ENCODE measurements at regions not wholly inside any gene's neighbourhood (a gene's known extent, or its start where the extent isn't known, plus 50 kb on each side); places are given as distances from the start of the nearest gene placed in this dataset.

DNA sequence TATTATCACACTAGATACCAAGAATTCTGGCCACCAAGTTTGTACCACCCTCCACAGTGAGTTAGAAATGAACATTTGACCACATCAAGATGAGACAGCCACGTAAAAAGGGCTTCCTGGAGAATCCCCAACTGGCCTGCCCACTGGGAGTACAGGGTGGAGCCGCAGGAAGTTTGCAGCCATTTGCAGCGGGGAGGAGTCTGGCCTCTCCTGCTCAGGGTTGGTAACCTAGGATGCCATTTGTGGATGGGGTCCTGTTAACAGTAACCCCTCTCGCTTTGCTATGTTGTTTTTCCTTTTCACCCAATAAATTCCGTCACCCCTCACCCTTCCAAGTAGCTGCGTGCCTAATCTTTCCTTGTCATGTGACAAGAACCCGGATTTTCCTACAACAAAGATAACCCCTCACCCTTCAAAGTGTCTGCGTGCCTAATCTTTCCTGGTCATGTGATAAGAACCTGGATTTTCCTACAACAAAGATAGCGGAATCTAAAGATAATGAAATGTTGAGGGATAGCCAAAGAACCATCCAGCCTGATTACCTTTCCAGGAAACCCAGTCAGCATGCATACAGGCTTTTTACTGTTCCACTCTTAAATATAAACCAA is 245.4 kb downstream of the NAF1 start:
- no peak for DNase-seq (ENCODE audit: extremely low spot score)
- POLR2A ChIA-PET, result no interaction called here
- no peak for TF ChIP-seq SP1 (IDR thresholded peaks at IDR 0.05)
- CTCF ChIA-PET, result no interaction called here

DNA sequence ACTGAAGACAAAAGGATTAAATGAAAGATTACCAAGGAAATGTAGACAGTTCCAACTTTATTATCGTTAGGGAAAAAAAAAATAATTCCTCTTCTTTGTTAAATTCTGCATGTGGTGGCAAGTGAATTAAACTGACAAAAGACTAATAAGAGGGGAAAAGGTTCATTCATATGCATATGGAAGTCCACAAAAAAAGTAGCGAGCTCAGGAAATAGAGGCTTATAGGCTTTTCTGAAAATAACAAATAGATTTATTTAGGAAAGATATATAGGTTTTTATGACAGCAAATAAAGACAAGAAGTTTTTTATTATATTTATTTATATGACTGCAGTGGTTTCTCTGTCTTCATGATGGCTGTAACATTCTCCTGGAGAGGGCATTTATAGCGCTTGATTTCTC is 246.0 kb downstream of the NAF1 start:
- DNase-seq (ENCODE audit: extremely low spot score), result no peak
- POLR2A ChIA-PET, result no interaction called here
- CTCF ChIA-PET, result no interaction called here
- TF ChIP-seq CTBP1 (IDR thresholded peaks at IDR 0.05; ENCODE audit: borderline replicate concordance), result no peak
- no peak for TF ChIP-seq FOXK2 (IDR thresholded peaks at IDR 0.05)
- TF ChIP-seq SP1 (IDR thresholded peaks at IDR 0.05), result no peak
- TF ChIP-seq LEF1 (IDR thresholded peaks at IDR 0.05; ENCODE audit: borderline replicate concordance), result no peak
- no peak for TF ChIP-seq SUZ12 (IDR thresholded peaks at IDR 0.05)

DNA sequence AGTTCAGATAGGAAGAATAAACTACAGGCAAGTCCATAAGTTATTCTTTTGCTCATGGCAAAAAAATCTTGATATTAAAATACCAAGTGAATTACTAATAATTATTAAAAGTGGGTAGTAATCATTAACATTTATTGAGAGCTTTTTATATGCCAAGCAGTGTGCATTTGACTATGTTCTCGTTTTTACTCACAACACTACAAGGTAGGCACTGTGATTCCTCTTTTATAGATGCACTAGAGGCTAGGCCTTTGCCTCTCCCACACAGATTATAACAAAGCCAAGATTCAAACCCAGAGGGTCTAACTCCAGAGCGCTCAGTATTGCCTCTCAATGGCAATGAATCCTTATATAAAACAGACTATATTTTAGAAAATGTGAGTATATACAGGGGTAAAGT is 254.2 kb downstream of the NAF1 start:
- no peak for DNase-seq (ENCODE audit: extremely low spot score)
- ChIA-PET CTCF (no interaction called here), POLR2A (no interaction called here)
- TF ChIP-seq FOXK2 (IDR thresholded peaks at IDR 0.05) (no peak), BHLHE40 (IDR thresholded peaks at IDR 0.05; ENCODE audit: borderline replicate concordance) (no peak), SP1 (IDR thresholded peaks at IDR 0.05) (no peak), L3MBTL2 (conservative IDR thresholded peaks at IDR 0.05) (no peak), TARDBP (IDR thresholded peaks at IDR 0.05) (no peak), CTBP1 (IDR thresholded peaks at IDR 0.05; ENCODE audit: borderline replicate concordance) (no peak), HDGF (IDR thresholded peaks at IDR 0.05; ENCODE audit: borderline replicate concordance) (no peak), ELF4 (IDR thresholded peaks at IDR 0.05) (no peak), NFRKB (IDR thresholded peaks at IDR 0.05) (no peak), ARNT (IDR thresholded peaks at IDR 0.05) (no peak), FOXA1 (IDR thresholded peaks at IDR 0.05) (no peak), SUZ12 (IDR thresholded peaks at IDR 0.05) (no peak)
- TF ChIP-seq, protein P1, sequence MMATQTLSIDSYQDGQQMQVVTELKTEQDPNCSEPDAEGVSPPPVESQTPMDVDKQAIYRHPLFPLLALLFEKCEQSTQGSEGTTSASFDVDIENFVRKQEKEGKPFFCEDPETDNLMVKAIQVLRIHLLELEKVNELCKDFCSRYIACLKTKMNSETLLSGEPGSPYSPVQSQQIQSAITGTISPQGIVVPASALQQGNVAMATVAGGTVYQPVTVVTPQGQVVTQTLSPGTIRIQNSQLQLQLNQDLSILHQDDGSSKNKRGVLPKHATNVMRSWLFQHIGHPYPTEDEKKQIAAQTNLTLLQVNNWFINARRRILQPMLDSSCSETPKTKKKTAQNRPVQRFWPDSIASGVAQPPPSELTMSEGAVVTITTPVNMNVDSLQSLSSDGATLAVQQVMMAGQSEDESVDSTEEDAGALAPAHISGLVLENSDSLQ (IDR thresholded peaks at IDR 0.05), result no peak

DNA sequence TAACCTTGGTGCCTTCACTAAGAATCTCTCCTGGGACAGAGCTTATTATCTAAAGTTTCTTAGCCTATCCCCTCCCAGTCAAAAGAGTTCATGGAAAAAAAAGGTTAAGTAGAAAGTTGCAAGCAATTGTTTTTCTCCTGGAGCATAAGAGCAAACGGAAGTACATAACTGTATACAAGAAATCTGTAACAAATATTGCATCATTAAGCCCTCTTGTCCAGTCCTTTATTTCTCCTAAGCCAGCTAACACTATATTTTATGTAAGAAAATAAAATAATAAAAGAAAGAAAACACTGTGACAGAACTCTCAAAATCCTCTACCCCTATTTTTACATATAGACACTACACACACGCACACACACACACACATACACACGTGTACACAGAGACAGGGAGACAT is 255.3 kb downstream of the NAF1 start:
- POLR2A ChIA-PET, result no interaction called here
- no peak for DNase-seq (ENCODE audit: extremely low spot score)
- no peak for TF ChIP-seq ARNT (IDR thresholded peaks at IDR 0.05)
- no peak for TF ChIP-seq SUZ12 (IDR thresholded peaks at IDR 0.05)
- TF ChIP-seq ELF4 (IDR thresholded peaks at IDR 0.05), result no peak
- no peak for TF ChIP-seq LEF1 (IDR thresholded peaks at IDR 0.05; ENCODE audit: borderline replicate concordance)
- TF ChIP-seq FOXK2 (IDR thresholded peaks at IDR 0.05), result no peak
- TF ChIP-seq ZNF384 (IDR thresholded peaks at IDR 0.05), result no peak
- no peak for TF ChIP-seq CTBP1 (IDR thresholded peaks at IDR 0.05; ENCODE audit: borderline replicate concordance)
- TF ChIP-seq HDGF (IDR thresholded peaks at IDR 0.05; ENCODE audit: borderline replicate concordance), result no peak
- TF ChIP-seq FOXA1 (IDR thresholded peaks at IDR 0.05), result no peak
- no peak for TF ChIP-seq TARDBP (IDR thresholded peaks at IDR 0.05)
- no peak for TF ChIP-seq FOXM1 (IDR thresholded peaks at IDR 0.05; ENCODE audit: borderline replicate concordance)
- TF ChIP-seq, protein P1 (IDR thresholded peaks at IDR 0.05), result no peak
- no peak for TF ChIP-seq L3MBTL2 (conservative IDR thresholded peaks at IDR 0.05)
- no peak for TF ChIP-seq NFRKB (IDR thresholded peaks at IDR 0.05)
- TF ChIP-seq SP1 (IDR thresholded peaks at IDR 0.05), result no peak
- no peak for TF ChIP-seq BHLHE40 (IDR thresholded peaks at IDR 0.05; ENCODE audit: borderline replicate concordance)
- CTCF ChIA-PET, result no interaction called here

DNA sequence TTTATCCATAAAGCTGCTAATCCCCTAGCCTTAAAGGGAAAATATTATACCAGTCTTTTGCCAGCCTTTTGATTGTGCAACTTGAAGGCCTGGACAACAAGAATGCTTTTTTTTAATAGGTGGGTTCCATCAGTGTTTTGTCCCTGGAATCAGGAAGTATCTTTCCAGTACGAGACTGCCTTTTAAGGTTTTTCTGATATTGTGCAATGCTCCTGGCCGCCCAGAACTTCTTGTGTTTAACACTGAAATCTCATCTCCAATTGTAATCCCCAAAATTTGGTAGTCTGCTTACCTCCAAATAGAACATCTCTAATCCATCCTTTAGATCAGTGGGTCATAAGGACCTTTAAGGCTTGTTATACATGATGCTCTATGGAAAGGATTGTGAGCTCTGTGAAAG is 256.7 kb downstream of the NAF1 start:
- no peak for DNase-seq (ENCODE audit: extremely low spot score)
- TF ChIP-seq LEF1 (IDR thresholded peaks at IDR 0.05; ENCODE audit: borderline replicate concordance) (no peak), ARNT (IDR thresholded peaks at IDR 0.05) (no peak), FOXK2 (IDR thresholded peaks at IDR 0.05) (no peak), FOXA1 (IDR thresholded peaks at IDR 0.05) (no peak), FOXM1 (IDR thresholded peaks at IDR 0.05; ENCODE audit: borderline replicate concordance) (no peak), L3MBTL2 (conservative IDR thresholded peaks at IDR 0.05) (no peak), ZNF384 (IDR thresholded peaks at IDR 0.05) (no peak), SUZ12 (IDR thresholded peaks at IDR 0.05) (no peak), SP1 (IDR thresholded peaks at IDR 0.05) (no peak), CTBP1 (IDR thresholded peaks at IDR 0.05; ENCODE audit: borderline replicate concordance) (no peak)
- TF ChIP-seq, protein P1 (IDR thresholded peaks at IDR 0.05), result no peak
- CTCF ChIA-PET, result no interaction called here
- POLR2A ChIA-PET, result no interaction called here

DNA sequence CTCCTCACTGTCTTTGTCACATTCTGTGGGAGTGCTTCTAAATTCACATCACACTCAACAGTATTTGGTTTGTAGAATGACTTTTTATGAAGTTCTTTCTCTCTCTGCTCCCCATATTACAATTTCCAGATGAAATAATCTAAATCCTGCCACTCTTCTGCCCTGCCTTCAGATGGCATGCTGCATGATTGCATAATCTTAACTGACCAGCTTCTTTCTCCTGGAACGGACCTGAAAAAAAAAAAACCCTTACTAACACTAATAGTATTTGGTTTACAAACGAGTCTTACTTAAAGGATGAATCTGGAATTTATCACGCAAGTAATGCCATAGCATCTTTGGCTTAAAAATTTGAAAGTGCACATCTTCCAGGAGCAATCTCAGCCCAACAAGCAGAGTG is 272.3 kb downstream of the NAF1 start:
- POLR2A ChIA-PET, result no interaction called here
- no peak for TF ChIP-seq CTBP1 (IDR thresholded peaks at IDR 0.05; ENCODE audit: borderline replicate concordance)
- no peak for TF ChIP-seq ARNT (IDR thresholded peaks at IDR 0.05)
- TF ChIP-seq ZNF384 (IDR thresholded peaks at IDR 0.05), result no peak
- no peak for TF ChIP-seq FOXM1 (IDR thresholded peaks at IDR 0.05; ENCODE audit: borderline replicate concordance)
- TF ChIP-seq ELF4 (IDR thresholded peaks at IDR 0.05), result no peak
- TF ChIP-seq HDGF (IDR thresholded peaks at IDR 0.05; ENCODE audit: borderline replicate concordance), result no peak
- TF ChIP-seq, protein P1 (IDR thresholded peaks at IDR 0.05), result no peak
- no peak for TF ChIP-seq NFRKB (IDR thresholded peaks at IDR 0.05)
- TF ChIP-seq SP1 (IDR thresholded peaks at IDR 0.05), result no peak
- TF ChIP-seq SUZ12 (IDR thresholded peaks at IDR 0.05), result no peak
- TF ChIP-seq BHLHE40 (IDR thresholded peaks at IDR 0.05; ENCODE audit: borderline replicate concordance), result no peak
- no peak for TF ChIP-seq FOXA1 (IDR thresholded peaks at IDR 0.05)
- TF ChIP-seq TARDBP (IDR thresholded peaks at IDR 0.05), result no peak
- TF ChIP-seq L3MBTL2 (conservative IDR thresholded peaks at IDR 0.05), result no peak
- no peak for TF ChIP-seq LEF1 (IDR thresholded peaks at IDR 0.05; ENCODE audit: borderline replicate concordance)
- TF ChIP-seq FOXK2 (IDR thresholded peaks at IDR 0.05), result no peak
- DNase-seq (ENCODE audit: extremely low spot score), result no peak
- CTCF ChIA-PET, result no interaction called here
